GM13976 (cell line): ENCODE measurements at regions not wholly inside any gene's neighbourhood (a gene's known extent, or its start where the extent isn't known, plus 50 kb on each side); places are given as distances from the start of the nearest gene placed in this dataset.

Source experiments
- DNase-seq: peaks from one replicate; pipeline ENCODE4 v3.0.0; 2012; ENCODE audit warnings: low spot score
- in situ Hi-C: fragments of 300-500 bp; cut with MboI; formaldehyde crosslinking; loops from one replicate; pipeline ENCODE4 v1.12.0; 2022; ENCODE audit warnings: low sequenced_read_pairs, mixed read lengths, inconsistent platforms; ENCODE audit not compliant: unreplicated experiment
- TF ChIP-seq, protein P1 (sequence below): IDR thresholded peaks from 2 replicates; pipeline ENCODE4 v1.5.1; 2012; ENCODE audit warnings: borderline replicate concordance, mild to moderate bottlenecking; ENCODE audit not compliant: insufficient read depth; ENCODE audit errors: extremely low read depth, missing control alignments, control extremely low read depth

DNA sequence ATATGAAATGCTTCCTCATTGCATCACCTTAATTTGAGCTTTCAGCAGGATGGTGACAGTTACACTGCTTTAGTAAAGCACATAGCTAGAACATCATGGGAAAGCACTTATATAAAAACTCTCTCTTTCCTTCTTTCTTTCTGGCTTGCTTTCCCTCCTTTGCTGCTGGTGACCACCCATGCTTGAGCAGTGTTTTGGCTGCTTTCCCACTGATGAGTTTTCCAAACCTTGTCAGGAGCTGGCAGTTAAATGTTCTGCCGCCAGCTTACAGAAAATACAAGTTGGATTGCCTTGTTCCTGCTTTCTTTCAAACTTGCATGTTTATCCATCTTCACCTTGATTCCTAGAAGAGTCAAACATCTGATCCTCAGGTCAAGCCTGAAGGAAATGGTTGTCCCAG, 323.9 kb downstream of the FOXA2 start:
- no peak for DNase-seq
- in situ Hi-C loops, result no loop called here
- TF ChIP-seq, protein P1, sequence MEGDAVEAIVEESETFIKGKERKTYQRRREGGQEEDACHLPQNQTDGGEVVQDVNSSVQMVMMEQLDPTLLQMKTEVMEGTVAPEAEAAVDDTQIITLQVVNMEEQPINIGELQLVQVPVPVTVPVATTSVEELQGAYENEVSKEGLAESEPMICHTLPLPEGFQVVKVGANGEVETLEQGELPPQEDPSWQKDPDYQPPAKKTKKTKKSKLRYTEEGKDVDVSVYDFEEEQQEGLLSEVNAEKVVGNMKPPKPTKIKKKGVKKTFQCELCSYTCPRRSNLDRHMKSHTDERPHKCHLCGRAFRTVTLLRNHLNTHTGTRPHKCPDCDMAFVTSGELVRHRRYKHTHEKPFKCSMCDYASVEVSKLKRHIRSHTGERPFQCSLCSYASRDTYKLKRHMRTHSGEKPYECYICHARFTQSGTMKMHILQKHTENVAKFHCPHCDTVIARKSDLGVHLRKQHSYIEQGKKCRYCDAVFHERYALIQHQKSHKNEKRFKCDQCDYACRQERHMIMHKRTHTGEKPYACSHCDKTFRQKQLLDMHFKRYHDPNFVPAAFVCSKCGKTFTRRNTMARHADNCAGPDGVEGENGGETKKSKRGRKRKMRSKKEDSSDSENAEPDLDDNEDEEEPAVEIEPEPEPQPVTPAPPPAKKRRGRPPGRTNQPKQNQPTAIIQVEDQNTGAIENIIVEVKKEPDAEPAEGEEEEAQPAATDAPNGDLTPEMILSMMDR, result no peak

DNA sequence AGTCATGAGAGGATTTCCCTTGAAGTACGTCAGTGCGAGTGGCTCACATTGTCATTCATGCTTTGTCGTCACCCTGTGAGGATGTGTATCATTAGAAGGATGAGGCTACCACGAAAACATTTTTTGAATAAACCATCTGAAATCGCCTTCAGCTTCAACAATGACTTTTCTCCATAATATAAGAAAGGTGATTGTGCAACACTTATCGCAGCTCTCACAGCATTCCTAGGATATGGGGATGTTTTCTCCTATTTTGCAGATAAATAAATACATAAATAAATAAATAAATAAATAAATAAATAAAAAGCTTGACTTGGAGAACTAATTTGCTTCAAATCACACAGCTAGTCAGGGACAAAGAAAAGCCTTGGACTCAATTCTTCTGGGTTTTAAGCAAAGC, 326.5 kb downstream of the FOXA2 start:
- TF ChIP-seq, protein P1, result no peak
- DNase-seq, result no peak
- in situ Hi-C loops, result no loop called here

DNA sequence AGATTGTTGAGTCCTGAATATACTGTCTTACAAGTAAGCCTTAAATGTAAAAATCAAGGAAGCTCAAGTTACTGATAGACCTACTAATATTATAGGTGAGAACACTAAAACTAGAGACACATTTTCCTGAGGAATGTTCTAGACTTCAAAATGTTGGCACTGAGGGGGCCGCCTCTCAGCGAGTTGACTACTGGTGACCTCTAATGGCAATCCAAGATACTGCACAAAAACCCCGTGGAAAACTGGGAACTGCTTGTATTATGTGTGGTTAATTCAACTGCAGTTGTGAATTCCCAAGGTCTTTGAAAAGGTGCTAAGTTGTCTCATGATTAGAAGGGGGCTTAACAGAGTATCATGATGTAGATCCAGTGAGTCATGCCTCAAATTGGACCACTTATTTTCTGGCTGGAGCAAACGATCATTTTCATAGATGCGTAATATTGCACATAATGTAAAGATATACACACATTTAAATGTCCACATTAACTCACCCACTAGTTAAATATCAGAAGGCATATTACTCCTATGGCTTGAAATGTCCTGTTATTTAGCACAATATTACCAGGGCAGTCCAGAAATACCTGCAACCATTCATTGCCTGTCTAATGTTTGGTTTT, 336.2 kb downstream of the FOXA2 start:
- DNase-seq, result peak; percentile 18
- in situ Hi-C loops, result no loop called here
- TF ChIP-seq, protein P1, result peak; percentile 29

DNA sequence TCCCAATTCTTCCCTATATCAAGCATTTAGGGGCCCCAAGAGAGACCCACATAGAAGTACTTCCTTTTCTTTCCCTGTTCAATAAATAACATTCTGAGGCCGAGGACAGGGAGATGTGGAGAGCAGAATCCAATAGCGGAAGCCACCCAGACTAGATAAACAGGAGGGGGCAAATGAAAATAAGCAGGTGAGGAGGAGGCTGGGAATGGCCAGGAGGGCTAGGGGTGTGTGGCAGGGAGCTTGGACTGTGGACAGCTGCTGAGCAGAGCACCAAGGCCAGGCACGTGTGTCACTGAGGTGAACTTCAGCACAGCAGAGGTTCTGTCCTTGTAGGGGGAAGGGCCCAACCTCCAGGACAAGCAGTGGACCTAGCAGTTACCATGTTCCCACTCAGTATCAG, 339.2 kb downstream of the FOXA2 start:
- DNase-seq, result no peak
- TF ChIP-seq, protein P1, result no peak
- in situ Hi-C loops, result no loop called here

DNA sequence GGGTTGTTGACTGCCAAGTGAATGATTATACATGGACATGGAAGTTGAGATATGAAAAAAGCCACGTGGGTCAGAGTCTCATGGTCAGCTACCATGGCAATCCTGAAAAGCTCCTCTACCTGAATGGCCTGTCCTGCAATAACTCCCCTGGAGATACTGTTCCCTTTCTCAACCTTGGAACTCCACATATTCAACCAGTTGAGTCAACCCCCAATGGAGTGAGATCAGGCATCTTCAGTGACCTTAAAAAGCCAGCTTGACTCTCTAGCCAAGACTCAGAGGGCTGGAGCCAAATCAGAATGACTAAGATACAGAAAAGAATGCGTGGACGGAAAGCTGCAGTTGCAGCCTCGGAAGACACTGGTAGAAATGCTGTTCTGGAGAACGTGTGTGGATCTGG, 341.3 kb downstream of the FOXA2 start:
- in situ Hi-C loops, result no loop called here
- TF ChIP-seq, protein P1, result no peak
- no peak for DNase-seq

DNA sequence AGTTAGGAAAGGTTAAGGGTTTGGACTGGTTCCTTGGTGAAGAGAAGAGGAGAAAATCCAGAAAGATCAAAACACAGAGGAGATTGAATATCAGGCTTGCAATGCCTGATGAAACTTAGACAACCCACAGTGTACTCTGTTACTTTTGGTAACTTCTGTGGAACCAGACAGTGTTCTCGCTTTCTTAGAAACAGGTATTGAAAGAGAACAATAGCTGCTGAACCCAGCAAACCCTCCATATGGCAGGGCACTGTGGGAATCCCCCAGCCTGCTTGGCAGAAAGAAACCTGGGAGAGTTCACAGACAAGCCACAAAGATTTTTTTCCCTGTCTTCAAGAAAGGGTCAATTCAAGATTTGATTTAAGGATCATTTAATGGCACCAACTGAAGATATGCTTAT, 342.8 kb downstream of the FOXA2 start:
- no peak for DNase-seq
- in situ Hi-C loops, result no loop called here
- TF ChIP-seq, protein P1, result no peak
